Fibroblast of villous mesenchyme (primary cell): ENCODE measurements at regions not wholly inside any gene's neighbourhood (a gene's known extent, or its start where the extent isn't known, plus 50 kb on each side); places are given as distances from the start of the nearest gene placed in this dataset.

Experiments
- DNase-seq: peaks from one replicate; pipeline ENCODE4 v3.0.0-alpha.2; 2010; ENCODE audit warnings: low read depth
- H3K4me3 ChIP-seq: 2 replicates; pipeline ENCODE4 v1.5.1; 2011; ENCODE audit warnings: low read depth, mild to moderate bottlenecking, low read length
- TF ChIP-seq, protein P1 (sequence below): IDR thresholded peaks from 2 replicates; pipeline ENCODE4 v1.5.1; 2012; ENCODE audit warnings: low read depth, mild to moderate bottlenecking, low read length; ENCODE audit not compliant: insufficient read depth

DNA sequence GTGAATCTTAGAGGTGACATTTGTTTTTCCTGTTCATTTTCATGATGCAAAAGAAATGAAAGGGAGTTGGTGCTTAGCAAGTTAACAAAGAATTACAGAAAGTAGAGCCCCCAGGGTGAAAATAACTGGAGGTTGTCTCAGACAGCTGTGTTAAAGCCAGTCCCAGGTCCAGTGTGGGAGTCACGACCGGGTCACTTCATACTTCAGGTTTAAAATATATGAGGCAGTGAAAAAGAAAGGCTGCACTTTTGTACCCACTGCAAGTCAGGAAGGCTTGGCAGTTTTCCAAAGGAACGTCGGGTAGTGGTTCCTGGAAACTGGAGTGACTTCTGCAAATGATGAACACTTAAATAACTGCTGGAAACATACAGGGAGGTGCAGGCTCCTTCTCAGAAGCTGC lies 91.5 kb upstream of the THBS2 start:
- TF ChIP-seq, protein P1, sequence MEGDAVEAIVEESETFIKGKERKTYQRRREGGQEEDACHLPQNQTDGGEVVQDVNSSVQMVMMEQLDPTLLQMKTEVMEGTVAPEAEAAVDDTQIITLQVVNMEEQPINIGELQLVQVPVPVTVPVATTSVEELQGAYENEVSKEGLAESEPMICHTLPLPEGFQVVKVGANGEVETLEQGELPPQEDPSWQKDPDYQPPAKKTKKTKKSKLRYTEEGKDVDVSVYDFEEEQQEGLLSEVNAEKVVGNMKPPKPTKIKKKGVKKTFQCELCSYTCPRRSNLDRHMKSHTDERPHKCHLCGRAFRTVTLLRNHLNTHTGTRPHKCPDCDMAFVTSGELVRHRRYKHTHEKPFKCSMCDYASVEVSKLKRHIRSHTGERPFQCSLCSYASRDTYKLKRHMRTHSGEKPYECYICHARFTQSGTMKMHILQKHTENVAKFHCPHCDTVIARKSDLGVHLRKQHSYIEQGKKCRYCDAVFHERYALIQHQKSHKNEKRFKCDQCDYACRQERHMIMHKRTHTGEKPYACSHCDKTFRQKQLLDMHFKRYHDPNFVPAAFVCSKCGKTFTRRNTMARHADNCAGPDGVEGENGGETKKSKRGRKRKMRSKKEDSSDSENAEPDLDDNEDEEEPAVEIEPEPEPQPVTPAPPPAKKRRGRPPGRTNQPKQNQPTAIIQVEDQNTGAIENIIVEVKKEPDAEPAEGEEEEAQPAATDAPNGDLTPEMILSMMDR: no peak
- peak; percentile 25 for DNase-seq
- no peak overlapping the region for H3K4me3 ChIP-seq

DNA sequence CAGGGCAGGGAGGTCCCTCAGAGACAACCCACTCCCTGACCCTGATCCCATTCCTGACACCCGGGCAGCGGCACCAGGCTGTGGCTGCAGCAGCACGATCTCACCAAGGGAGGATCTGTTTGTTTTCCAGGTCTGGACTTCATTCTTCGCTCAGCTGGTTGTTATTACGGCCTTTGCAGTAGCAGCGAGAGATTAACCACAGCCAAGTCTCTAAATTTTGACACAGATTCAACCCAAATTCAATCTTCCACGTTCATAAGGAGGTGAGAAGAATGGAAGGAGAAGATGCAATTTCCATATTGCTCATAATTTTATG lies 91.1 kb upstream of the THBS2 start:
- DNase-seq: peak; percentile 28
- TF ChIP-seq, protein P1: no peak
- no peak overlapping the region for H3K4me3 ChIP-seq

DNA sequence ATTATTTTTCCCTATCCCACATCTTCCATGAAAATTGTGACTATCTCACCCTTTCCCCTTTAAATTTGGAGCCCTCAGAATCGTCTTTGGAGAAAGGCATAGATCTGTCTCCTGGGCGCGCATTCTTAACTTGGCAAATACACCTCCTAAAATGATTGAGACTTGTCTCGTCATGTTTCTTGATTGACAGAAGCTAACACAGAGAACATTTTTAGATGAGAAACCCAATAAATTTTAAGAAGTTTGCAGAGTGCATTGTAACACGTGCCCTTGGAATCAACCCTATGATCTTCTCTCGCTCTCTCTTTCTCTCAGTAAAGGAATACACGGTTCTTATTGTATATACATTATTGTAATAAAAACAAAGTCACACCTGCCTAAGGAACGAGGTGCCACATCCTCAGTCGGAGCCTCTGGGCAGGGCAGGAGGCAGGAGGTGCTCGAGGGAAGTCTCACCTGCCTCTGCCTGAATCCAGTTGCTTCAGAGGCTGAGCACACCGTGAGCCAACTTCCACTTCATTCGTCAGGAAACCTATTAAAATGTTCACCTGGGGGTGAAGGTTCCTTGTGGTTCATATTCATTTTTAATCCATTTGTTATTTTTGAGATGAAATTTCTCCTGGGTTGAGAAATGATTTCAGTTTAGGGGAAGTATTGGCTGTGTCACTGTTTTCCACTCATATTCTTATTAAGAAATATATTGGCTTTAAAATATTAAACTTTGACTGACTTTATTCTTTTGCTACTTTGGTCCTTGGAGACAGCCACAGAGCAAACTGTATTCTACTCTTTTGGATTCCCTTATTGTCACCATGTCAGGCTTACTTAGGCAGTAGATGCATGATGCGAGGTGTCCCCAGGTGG lies 90.5 kb upstream of the THBS2 start:
- H3K4me3 ChIP-seq: no peak overlapping the region
- TF ChIP-seq, protein P1: no peak
- no peak for DNase-seq

DNA sequence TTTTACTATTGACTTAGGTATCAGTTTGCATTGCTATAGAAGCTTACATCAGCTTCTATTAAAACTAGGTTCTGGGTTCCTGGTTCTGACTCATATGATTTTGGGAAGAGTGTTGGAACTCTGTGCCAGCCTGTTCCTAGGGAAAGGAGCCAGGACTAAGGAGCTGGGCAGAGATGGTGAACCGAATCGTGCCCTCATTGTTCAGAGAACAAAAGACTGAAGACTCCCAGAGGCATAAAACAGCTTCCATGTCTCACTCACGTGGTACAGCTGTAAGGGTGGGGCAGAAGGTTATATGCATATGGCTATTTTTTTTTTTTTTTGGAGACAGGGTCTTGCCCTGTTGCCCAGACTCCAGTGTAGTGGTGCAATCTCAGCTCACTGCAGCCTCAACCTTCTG lies 89.1 kb upstream of the THBS2 start:
- TF ChIP-seq, protein P1: no peak

DNA sequence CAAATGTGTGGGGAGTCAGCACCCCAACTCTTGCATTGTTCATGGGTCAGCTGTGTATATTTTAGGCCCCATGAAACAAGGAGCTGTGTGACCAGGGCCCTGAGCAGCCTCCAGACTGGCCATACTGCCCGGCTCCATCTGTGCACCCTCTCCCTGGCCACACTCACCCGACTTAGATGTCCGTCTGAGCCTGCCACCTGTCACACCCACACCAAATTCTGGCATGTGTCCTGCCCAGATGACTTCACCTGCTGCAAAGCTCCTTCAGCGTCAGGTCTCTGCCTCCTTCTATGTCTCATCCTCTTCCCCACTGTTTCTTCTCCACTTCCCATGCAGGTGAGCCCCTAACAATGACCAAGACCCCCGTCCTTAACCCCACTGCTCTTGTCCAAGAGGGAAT lies 88.1 kb upstream of the THBS2 start:
- DNase-seq: no peak
- TF ChIP-seq, protein P1: no peak
- no peak overlapping the region for H3K4me3 ChIP-seq

More for the DNA sequence above, 89.1 kb upstream of the THBS2 start:
- no peak overlapping the region for H3K4me3 ChIP-seq
- DNase-seq: no peak

DNA sequence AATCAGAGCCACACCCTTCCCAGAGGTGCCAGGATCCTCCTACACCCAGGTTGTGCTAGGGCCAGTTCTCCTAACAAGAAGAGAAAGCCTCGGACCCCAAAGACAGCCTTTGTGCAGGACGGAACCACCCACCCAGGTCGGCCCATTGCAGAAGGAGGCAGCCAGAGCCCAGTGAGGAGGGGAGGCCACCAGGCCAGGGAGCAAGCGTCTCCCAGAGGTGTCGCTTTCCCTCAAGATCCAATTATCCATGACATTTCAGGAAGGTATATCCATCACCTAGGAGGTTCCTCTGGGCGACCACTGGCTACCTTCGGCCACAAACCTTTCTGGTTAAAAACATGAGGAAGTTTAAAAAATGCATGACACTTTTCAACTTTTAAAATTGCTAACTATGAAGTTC lies 87.4 kb upstream of the THBS2 start:
- no peak overlapping the region for H3K4me3 ChIP-seq
- TF ChIP-seq, protein P1: no peak
- DNase-seq: no peak

DNA sequence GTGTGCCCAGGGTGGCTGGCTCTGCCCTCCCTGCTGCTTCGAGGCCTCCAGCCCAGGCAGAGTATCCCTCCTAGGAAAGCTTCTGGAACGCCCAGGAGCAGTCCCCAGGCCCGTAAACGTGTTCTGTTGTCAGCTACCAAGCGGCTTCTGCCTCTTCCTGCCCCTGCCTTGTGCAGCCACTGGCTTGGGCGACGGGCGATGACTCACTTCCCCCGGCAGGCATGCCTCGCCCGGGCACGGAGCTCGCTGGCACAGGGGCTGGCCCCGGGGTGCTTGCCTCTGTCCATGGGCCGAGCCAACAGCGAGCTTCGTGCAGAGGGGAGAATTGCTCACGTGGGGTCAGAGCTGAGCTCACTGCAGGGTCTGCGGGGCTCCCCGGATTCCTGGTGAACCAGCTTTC lies 86.7 kb upstream of the THBS2 start:
- no peak for DNase-seq

More for the DNA sequence above, 86.7 kb upstream of the THBS2 start:
- H3K4me3 ChIP-seq: no peak overlapping the region
- TF ChIP-seq, protein P1: no peak
